IPS-15b (cell line): ENCODE measurements at regions not wholly inside any gene's neighbourhood (a gene's known extent, or its start where the extent isn't known, plus 50 kb on each side); places are given as distances from the start of the nearest gene placed in this dataset.

Source experiments
- H3K27me3 ChIP-seq: one replicate; pipeline ENCODE4 v1.6.1; 2013; ENCODE audit warnings: low read length; ENCODE audit not compliant: control insufficient read depth, insufficient read depth
- H3K36me3 ChIP-seq: one replicate; pipeline ENCODE4 v1.6.1; 2013; ENCODE audit warnings: low read length; ENCODE audit not compliant: control insufficient read depth, insufficient read depth
- H3K4me1 ChIP-seq: one replicate; pipeline ENCODE4 v1.6.1; 2013; ENCODE audit warnings: mild to moderate bottlenecking, low read length; ENCODE audit not compliant: control insufficient read depth, insufficient read depth
- H3K4me3 ChIP-seq: one replicate; pipeline ENCODE4 v1.5.1; 2013; ENCODE audit warnings: low read depth, low read length
- H3K9ac ChIP-seq: one replicate; pipeline ENCODE4 v1.6.1; 2013; ENCODE audit warnings: low read depth, mild to moderate bottlenecking, low read length
- H3K9me3 ChIP-seq: one replicate; pipeline ENCODE4 v1.6.1; 2013; ENCODE audit warnings: mild to moderate bottlenecking, low read length; ENCODE audit not compliant: control insufficient read depth, insufficient read depth

DNA sequence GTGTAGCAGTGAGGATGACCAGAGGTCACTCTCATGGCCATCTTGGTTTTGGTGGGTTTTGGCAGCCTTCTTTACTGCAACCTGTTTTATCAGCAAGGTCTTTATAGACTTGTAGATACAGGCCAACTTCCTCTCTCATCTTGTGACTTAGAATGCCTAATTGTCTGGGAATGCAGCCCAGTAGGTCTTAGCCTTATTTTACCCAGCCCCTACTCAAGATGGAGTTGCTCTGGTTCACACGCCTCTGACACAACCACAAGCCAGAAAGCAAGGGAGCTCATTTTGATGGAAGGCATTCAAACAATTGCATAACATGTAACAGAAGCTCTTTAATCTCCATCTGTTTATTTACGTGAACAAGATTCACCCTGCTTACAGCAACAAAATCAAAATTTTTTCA is 492.0 kb upstream of the SULF2 start:
- no peaks in the 10 kb centered on the region for H3K27me3 ChIP-seq
- no peaks in the 10 kb centered on the region for H3K9me3 ChIP-seq
- no peak overlapping the region for H3K9ac ChIP-seq
- no peaks in the 10 kb centered on the region for H3K36me3 ChIP-seq
- H3K4me3 ChIP-seq, result no peak overlapping the region
- peaks cover 3% of the 10 kb centered on the region for H3K4me1 ChIP-seq

DNA sequence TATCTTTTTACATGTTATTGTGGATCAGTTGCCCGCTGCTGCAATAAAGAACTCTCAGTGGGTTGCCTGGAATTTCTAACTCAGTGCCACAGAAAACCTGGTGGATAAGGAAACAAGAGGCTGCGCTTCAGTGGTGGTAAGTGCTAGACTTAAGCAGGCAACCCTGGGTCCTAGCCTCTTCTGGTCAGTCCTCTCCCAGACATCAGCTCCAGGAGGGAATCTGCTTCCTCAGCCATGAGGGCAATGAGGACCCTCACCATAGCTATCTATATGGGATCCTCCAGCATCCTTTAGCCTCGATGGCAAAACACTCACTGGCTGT is 490.7 kb upstream of the SULF2 start:
- Histone ChIP-seq H3K4me1 (peaks cover 3% of the 10 kb centered on the region), H3K9ac (no peak overlapping the region), H3K36me3 (no peaks in the 10 kb centered on the region), H3K4me3 (no peak overlapping the region), H3K9me3 (no peaks in the 10 kb centered on the region), H3K27me3 (no peaks in the 10 kb centered on the region)

DNA sequence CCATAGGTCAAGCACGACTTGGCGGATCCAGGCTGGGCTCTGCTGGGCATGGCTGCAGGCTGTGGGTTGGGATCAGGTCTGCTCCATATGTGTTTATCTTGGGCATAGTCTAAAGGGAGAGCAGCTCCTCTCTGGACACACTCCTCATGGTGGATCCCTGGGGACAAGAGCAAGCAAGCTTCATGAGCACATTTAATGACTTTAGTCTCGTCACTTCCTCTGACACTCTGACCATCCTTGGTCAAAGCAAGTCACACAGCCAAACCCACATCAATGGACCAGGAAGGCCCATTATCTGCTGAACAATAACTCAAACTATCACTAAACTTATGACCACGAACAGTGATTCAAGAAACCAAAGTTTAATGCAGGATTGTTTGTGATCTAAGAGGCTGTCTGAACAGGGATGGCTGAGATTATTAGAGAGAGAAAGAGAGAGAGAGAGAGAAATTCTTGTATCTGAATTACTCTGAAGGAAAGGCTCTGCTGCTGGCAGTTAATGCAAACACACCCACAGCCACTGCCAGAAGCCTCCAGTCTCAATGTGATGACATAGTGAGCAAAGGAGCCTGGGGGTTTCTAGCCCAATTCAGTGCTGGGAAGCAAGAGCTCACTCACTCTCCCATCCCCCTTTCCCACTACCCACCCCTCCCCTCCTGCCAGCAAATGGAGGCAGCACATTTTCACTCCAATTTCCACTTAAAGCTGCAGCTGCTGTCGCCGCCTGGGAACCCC is 490.2 kb upstream of the SULF2 start:
- no peak overlapping the region for H3K9ac ChIP-seq

DNA sequence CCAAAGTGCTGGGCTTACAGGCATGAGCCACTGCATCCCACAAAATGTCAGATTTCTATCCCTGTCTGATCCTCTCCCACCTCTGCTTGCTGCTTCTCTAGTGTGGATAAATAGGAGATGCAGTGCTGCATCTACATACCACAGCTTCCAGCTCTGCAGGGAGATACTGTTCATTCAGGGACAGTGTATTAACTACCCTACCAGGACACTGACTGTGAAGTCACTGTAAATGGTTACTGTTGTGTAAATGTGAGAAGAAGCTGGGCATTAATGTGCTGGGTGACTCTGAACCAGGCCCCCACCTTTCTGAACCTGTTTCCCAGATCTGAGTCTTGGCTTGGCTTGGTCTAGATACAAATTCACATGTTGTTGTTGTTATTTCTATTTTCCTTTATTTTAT is 488.6 kb upstream of the SULF2 start:
- Histone ChIP-seq H3K4me1 (peaks cover 3% of the 10 kb centered on the region), H3K9ac (no peak overlapping the region)

More for the DNA sequence above, 490.2 kb upstream of the SULF2 start:
- Histone ChIP-seq H3K4me3 (no peak overlapping the region), H3K27me3 (no peaks in the 10 kb centered on the region), H3K9me3 (no peaks in the 10 kb centered on the region), H3K4me1 (peaks cover 3% of the 10 kb centered on the region), H3K36me3 (no peaks in the 10 kb centered on the region)

DNA sequence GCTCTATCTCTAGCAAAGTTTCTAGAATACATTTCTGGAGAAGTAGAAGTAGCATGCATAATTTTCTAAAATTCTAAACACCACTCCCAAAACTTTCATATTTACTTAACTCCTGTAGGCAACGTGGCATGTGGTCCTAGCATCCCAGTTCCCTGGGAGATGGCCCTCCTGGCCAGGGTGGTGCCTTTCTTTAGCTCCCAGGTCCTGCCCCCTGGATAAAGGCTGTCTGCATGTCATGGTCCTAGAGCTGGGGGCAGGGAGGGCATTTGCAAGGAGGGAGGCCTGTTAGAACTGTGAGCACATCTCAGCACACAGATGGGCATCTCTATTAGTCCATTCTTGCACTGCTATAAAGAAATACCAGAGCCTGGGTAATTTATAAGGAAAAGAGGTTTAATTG is 485.6 kb upstream of the SULF2 start:
- H3K27me3 ChIP-seq, result no peaks in the 10 kb centered on the region
- H3K36me3 ChIP-seq, result no peaks in the 10 kb centered on the region
- H3K4me3 ChIP-seq, result no peak overlapping the region
- no peaks in the 10 kb centered on the region for H3K4me1 ChIP-seq
- H3K9ac ChIP-seq, result no peak overlapping the region
- H3K9me3 ChIP-seq, result no peaks in the 10 kb centered on the region

More for the DNA sequence above, 488.6 kb upstream of the SULF2 start:
- Histone ChIP-seq H3K4me3 (no peak overlapping the region), H3K36me3 (no peaks in the 10 kb centered on the region), H3K9me3 (no peaks in the 10 kb centered on the region), H3K27me3 (no peaks in the 10 kb centered on the region)

DNA sequence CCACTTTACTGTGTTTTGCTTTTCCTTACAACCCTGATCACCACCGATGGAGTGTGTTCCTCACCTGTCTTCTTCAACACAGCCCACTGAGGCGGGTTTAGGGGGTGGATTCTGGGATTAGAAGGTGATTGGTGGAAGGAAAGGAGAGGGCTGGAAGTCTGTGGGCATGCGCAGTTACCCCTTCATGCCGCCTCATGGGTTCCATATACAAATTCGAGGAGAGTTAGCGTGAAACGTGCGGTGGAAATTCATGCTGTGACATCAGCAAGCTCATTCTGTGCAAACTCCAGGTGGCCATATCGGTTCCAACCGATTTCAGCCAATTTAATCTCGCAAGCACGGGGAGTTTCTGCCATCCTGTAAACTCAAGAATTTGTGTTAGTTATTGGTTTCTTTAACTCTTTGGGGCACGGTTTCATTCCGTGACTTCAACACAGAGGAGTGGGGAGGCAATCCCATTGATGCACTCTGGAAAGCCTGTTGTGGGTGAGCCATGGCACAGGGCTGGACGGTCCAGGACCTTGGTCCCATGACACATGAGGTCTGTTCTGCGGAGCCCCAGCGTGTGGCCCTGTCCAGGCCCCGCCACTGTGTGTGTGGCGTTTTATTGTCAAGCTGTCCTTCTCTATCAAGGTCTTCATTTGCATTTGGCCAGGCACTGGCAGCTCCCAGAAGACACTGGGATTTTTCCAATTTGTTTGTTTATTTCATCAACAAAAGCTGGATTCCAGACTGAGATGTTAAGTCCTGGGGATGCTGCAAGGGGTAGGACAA is 482.8 kb upstream of the SULF2 start:
- H3K27me3 ChIP-seq, result no peaks in the 10 kb centered on the region

DNA sequence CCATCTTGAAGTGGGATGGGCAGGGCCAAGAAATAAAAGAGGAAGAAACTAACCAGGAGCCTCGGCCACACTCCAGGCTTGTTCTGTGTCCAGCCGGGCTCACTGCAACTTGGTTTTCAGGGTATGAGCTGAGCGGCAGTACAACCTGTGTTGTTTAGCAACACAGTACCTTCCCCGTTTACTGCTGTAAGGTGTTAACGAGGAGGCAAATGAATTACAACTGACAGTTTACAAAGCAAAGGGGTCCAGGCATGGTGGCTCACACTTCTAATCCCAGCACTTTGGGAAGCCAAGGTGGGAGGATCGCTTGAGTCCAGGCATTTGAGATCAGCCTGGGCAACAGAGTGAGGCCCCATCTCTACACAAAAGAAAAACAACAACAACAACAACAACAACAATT is 481.3 kb upstream of the SULF2 start:
- H3K27me3 ChIP-seq, result no peaks in the 10 kb centered on the region
- no peak overlapping the region for H3K4me3 ChIP-seq
- H3K9ac ChIP-seq, result no peak overlapping the region
- H3K4me1 ChIP-seq, result no peaks in the 10 kb centered on the region
- no peaks in the 10 kb centered on the region for H3K36me3 ChIP-seq
- H3K9me3 ChIP-seq, result no peaks in the 10 kb centered on the region

More for the DNA sequence above, 482.8 kb upstream of the SULF2 start:
- no peak overlapping the region for H3K4me3 ChIP-seq
- H3K4me1 ChIP-seq, result no peaks in the 10 kb centered on the region
- no peak overlapping the region for H3K9ac ChIP-seq
- H3K9me3 ChIP-seq, result no peaks in the 10 kb centered on the region
- no peaks in the 10 kb centered on the region for H3K36me3 ChIP-seq

DNA sequence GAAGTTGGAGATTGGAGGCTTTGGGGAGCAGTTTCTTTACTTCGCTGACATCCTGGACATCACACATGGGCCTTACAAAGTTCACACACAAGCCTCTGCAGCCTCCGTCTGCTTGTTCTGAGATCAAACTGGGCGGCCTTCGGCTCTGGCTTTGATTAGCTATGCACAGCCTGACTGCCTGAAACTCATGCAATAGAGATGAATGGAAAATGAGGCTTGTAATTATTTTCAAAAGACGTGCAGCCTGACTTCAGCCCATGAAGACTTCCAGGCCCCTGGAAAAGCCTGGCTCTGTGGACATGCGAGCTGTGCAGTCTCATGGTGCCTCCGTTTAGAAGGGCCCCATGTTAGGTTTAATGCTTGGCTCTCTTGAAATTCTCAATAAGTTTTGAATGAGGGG is 480.5 kb upstream of the SULF2 start:
- Histone ChIP-seq H3K9ac (no peak overlapping the region), H3K9me3 (no peaks in the 10 kb centered on the region), H3K36me3 (no peaks in the 10 kb centered on the region), H3K4me1 (no peaks in the 10 kb centered on the region), H3K4me3 (no peak overlapping the region), H3K27me3 (no peaks in the 10 kb centered on the region)

DNA sequence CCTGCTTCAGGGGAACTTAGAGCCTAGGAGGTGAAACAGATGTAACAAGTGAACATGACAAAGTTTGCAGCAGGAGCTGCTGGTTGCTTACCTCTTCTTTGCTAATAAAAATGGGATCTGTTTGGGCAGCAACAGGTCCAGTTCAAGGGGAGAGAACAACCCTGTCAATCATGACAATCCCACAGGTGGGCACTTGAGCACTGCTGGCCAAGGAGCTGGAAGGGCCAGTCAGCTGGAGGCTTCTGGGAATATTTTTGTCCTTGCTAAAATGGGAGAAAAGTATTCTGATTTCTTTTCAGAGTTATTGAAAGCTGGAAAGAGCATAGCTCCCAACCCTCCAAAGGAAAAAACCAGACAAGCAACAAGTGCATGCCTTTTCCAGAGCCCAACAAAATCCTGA is 477.7 kb upstream of the SULF2 start:
- no peak overlapping the region for H3K4me3 ChIP-seq
- no peak overlapping the region for H3K9ac ChIP-seq
- no peaks in the 10 kb centered on the region for H3K36me3 ChIP-seq
- no peaks in the 10 kb centered on the region for H3K4me1 ChIP-seq
- no peaks in the 10 kb centered on the region for H3K27me3 ChIP-seq
- H3K9me3 ChIP-seq, result no peaks in the 10 kb centered on the region

DNA sequence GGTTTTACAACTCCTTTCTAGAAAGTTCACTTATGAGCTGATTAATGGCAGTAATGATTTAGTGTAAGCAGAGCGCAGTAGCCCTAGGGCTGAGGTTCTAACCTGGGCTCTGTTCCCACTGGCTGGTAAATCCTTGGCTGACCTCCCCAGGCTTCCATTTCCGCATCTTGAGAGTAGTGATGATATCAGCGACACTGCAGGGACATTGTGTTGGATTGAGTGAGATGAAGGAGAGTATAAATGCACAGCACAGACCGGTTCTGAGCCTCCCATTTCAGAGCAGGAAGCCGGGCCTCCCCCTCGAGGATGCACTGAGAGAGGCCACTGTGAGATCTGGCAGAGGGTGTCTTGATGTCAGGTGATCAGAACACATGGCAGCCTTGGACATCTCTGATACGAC is 477.2 kb upstream of the SULF2 start:
- Histone ChIP-seq H3K9me3 (no peaks in the 10 kb centered on the region), H3K36me3 (no peaks in the 10 kb centered on the region), H3K27me3 (no peaks in the 10 kb centered on the region), H3K4me3 (no peak overlapping the region), H3K9ac (no peak overlapping the region), H3K4me1 (no peaks in the 10 kb centered on the region)

DNA sequence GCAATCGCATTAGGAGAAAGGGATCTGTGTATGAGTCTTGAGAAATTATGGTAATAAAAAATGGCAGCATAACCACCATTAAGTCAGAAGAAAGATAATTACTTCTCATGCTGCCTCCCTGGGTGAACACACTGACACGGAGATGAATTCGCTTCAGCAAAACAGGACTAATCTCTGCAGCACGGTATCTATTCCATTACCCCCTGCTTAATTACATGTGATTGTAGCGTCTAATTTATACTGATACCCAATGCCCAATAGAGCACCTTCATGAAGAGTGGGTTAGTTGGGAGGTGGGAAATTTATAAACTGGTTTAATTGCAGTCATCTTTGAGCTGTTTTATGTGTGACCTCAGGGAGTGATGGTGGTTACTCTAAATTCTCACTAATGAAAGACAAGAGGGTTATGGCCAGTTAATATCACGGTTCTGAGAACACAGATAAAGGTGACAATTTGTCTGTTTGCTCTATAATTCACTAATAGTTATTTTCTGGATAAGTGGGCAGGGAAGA is 476.2 kb upstream of the SULF2 start:
- Histone ChIP-seq H3K9me3 (no peaks in the 10 kb centered on the region), H3K36me3 (no peaks in the 10 kb centered on the region), H3K4me1 (no peaks in the 10 kb centered on the region), H3K27me3 (no peaks in the 10 kb centered on the region), H3K9ac (no peak overlapping the region), H3K4me3 (no peak overlapping the region)

DNA sequence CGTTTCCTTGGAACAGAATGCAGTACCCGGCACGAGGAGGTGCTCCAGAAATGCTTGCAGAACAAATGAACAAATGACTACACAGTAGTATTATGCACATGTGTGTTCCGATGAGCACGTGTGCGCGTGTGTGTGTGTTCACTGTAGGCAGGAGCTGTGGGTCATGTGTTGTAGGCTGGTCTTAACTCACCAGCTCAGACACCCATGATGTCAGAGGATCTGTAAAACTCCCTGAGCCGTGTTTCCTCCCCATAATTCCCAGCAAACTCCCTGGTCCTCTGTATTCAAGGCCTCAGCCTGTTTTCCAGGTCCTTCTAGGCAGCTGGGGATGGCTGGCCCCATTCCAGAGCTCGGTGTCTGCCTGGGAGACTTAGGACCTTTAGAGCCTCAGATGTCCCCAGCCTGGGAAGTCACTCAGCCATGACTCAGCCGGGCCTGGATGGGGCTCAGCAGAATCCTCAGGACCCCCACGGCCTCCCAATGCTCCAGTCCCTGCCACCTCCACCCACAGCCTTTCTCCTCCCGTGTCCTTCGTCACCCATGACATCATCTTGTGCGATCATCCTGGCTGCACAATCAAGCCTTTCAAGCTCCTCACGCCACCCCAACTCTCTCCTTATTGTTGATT is 475.0 kb upstream of the SULF2 start:
- H3K9ac ChIP-seq, result no peak overlapping the region
- no peaks in the 10 kb centered on the region for H3K4me1 ChIP-seq
- no peaks in the 10 kb centered on the region for H3K36me3 ChIP-seq
- H3K27me3 ChIP-seq, result no peaks in the 10 kb centered on the region
- H3K9me3 ChIP-seq, result no peaks in the 10 kb centered on the region
- H3K4me3 ChIP-seq, result no peak overlapping the region
